ENCODE measurements at regions not wholly inside any gene's neighbourhood (a gene's known extent, or its start where the extent isn't known, plus 50 kb on each side); places are given as distances from the start of the nearest gene placed in this dataset.

DNA sequence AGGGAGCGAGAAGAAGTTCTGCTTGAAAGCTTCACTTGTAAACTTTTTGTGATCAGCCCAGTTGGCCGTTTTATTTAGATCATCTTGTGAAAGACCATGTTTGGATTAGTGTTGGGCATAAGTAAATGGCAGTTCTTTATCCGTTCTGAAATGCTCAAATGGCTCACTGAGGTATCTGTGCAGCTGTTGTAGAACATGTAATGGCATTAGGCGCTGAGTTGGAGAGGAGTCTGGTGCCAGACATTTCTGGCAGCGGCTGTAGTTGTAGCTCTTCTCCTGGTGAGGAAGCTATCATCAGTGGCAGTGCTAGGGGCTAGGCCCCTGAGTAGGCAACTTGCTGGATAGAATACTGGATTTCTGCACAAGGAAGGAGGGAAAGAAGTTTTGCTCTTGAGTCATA, 321.6 kb downstream of the LMO4 start:
- BruUV-seq (replicated peaks): no TSS peak
- TF ChIP-seq, protein P1, sequence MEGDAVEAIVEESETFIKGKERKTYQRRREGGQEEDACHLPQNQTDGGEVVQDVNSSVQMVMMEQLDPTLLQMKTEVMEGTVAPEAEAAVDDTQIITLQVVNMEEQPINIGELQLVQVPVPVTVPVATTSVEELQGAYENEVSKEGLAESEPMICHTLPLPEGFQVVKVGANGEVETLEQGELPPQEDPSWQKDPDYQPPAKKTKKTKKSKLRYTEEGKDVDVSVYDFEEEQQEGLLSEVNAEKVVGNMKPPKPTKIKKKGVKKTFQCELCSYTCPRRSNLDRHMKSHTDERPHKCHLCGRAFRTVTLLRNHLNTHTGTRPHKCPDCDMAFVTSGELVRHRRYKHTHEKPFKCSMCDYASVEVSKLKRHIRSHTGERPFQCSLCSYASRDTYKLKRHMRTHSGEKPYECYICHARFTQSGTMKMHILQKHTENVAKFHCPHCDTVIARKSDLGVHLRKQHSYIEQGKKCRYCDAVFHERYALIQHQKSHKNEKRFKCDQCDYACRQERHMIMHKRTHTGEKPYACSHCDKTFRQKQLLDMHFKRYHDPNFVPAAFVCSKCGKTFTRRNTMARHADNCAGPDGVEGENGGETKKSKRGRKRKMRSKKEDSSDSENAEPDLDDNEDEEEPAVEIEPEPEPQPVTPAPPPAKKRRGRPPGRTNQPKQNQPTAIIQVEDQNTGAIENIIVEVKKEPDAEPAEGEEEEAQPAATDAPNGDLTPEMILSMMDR (IDR thresholded peaks at IDR 0.05; ENCODE audit: unreplicated experiment): no peak
- no peaks in the 10 kb centered on the region for H3K4me1 Mint-ChIP-seq (ENCODE audit: insufficient read depth, unreplicated experiment)
- POLR2A ChIA-PET: no interaction called here
- no peak overlapping the region for H3K27ac Mint-ChIP-seq (ENCODE audit: low read depth, unreplicated experiment)
- no peaks in the 10 kb centered on the region for H3K9me3 Mint-ChIP-seq (ENCODE audit: unreplicated experiment)
- no peaks in the 10 kb centered on the region for H3K27me3 Mint-ChIP-seq (ENCODE audit: insufficient read depth, unreplicated experiment)
- DNase-seq (ENCODE audit: unreplicated experiment): no peak
- intact Hi-C loops (cut with micrococcal nuclease): no loop called here
- no peak overlapping the region for H3K4me3 Mint-ChIP-seq (ENCODE audit: unreplicated experiment)
- H3K36me3 Mint-ChIP-seq (ENCODE audit: insufficient read depth, unreplicated experiment): no peaks in the 10 kb centered on the region
- CTCF ChIA-PET: interaction anchor here (0.6 to 0.7 kb wide), 3 partner anchors 94 to 305 kb away, joined by 3 read pairs; no protein-coding TSS in a partner anchor

DNA sequence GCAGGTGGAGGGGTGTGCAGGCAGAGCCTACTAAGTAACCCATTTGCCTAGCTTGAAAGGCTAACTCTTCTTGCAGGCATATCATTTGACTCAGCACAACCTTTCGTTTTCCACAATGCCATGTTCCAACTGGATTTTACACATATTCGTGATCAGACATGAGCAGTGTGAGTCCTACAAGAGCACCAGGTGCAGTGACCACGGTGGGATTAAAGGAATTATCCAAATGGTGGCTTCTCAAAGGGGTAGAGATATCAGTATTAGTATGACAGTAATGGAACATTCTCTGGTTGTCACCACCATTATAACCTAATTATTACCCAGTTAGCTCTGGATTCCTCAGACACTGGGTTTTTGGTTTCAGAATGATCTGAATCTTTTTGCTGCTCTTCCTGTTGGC, 323.5 kb downstream of the LMO4 start:
- intact Hi-C loops (cut with micrococcal nuclease): no loop called here
- DNase-seq (ENCODE audit: unreplicated experiment): no peak
- H3K4me1 Mint-ChIP-seq (ENCODE audit: insufficient read depth, unreplicated experiment): no peaks in the 10 kb centered on the region
- TF ChIP-seq, protein P1 (IDR thresholded peaks at IDR 0.05; ENCODE audit: unreplicated experiment): no peak
- ChIA-PET POLR2A (no interaction called here), CTCF (no interaction called here)
- BruUV-seq (replicated peaks): no TSS peak
- H3K27me3 Mint-ChIP-seq (ENCODE audit: insufficient read depth, unreplicated experiment): no peaks in the 10 kb centered on the region
- no peaks in the 10 kb centered on the region for H3K9me3 Mint-ChIP-seq (ENCODE audit: unreplicated experiment)
- no peak overlapping the region for H3K4me3 Mint-ChIP-seq (ENCODE audit: unreplicated experiment)
- no peak overlapping the region for H3K27ac Mint-ChIP-seq (ENCODE audit: low read depth, unreplicated experiment)
- no peaks in the 10 kb centered on the region for H3K36me3 Mint-ChIP-seq (ENCODE audit: insufficient read depth, unreplicated experiment)

DNA sequence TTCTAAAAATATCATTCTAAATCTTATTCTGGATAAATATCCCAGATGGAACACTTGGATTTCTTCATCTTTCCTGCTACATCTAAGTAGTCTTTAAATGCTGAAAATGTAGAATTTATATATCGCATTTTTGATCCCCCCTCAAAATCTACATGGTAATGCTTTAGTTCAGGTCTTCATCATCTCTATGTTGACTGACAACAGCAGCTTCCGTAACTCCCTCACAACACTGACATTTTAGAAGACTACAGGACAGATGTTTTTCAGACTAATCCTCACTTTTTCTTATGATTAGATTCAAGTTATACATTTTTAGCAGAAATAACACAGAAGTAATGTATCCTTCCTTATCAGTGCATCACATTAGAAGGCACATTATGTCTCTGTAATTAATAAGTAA, 336.5 kb downstream of the LMO4 start:
- no peak overlapping the region for H3K27ac Mint-ChIP-seq (ENCODE audit: low read depth, unreplicated experiment)
- intact Hi-C loops (cut with micrococcal nuclease): no loop called here
- CTCF ChIA-PET: no interaction called here
- POLR2A ChIA-PET: no interaction called here
- no peak overlapping the region for H3K4me3 Mint-ChIP-seq (ENCODE audit: unreplicated experiment)
- no peaks in the 10 kb centered on the region for H3K27me3 Mint-ChIP-seq (ENCODE audit: insufficient read depth, unreplicated experiment)
- H3K4me1 Mint-ChIP-seq (ENCODE audit: insufficient read depth, unreplicated experiment): no peaks in the 10 kb centered on the region
- BruUV-seq (replicated peaks): no TSS peak
- TF ChIP-seq, protein P1 (IDR thresholded peaks at IDR 0.05; ENCODE audit: unreplicated experiment): no peak
- H3K9me3 Mint-ChIP-seq (ENCODE audit: unreplicated experiment): peaks cover 12% of the 10 kb centered on the region
- DNase-seq (ENCODE audit: unreplicated experiment): no peak
- H3K36me3 Mint-ChIP-seq (ENCODE audit: insufficient read depth, unreplicated experiment): no peaks in the 10 kb centered on the region

DNA sequence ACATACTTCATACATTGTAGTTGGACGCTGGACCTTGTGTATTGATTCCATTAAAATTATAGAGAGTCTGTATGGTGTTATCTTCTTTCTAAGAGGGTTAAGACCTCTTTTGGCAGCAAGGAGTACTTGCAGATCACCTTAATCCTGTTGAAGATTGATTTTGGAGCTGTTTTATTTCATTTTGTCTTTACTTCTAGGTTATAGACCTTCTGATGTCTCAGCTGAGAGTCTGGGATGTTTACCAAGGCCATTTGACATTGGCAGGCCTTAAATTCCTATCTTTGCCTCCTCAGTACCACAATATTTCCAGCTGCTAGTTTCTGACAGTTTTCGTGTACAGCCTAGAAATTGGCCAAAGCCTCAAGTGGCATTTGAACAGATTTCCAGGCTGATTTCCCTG, 338.0 kb downstream of the LMO4 start:
- ChIA-PET POLR2A (no interaction called here), CTCF (interaction anchor here (0.8 kb wide), 1 partner anchor 140 kb away, joined by 3 read pairs; no protein-coding TSS in a partner anchor)
- TF ChIP-seq, protein P1 (IDR thresholded peaks at IDR 0.05; ENCODE audit: unreplicated experiment): no peak
- Mint-ChIP-seq H3K4me3 (ENCODE audit: unreplicated experiment) (no peak overlapping the region), H3K27ac (ENCODE audit: low read depth, unreplicated experiment) (no peak overlapping the region), H3K36me3 (ENCODE audit: insufficient read depth, unreplicated experiment) (no peaks in the 10 kb centered on the region), H3K27me3 (ENCODE audit: insufficient read depth, unreplicated experiment) (no peaks in the 10 kb centered on the region), H3K4me1 (ENCODE audit: insufficient read depth, unreplicated experiment) (no peaks in the 10 kb centered on the region), H3K9me3 (ENCODE audit: unreplicated experiment) (peaks cover 5% of the 10 kb centered on the region)
- intact Hi-C loops (cut with micrococcal nuclease): no loop called here
- no TSS peak for BruUV-seq (replicated peaks)
- no peak for DNase-seq (ENCODE audit: unreplicated experiment)

Data from MCF 10A (cell line).